Astrocyte (in vitro differentiated cells and primary cell): ENCODE measurements at regions not wholly inside any gene's neighbourhood (a gene's known extent, or its start where the extent isn't known, plus 50 kb on each side); places are given as distances from the start of the nearest gene placed in this dataset.

Source experiments
- DNase-seq: peaks from one replicate; pipeline ENCODE4 v3.0.0-alpha.2; 2010; ENCODE audit warnings: low read depth
- FAIRE-seq: peaks from 2 replicates; lab custom pipeline; 2011; peaks lifted over from hg19 to GRCh38; lab: Jason Lieb, UNC
- H2AFZ ChIP-seq: 2 replicates; pipeline ENCODE4 v1.6.0; 2012; ENCODE audit warnings: low read depth, low read length, inconsistent platforms
- H3K27ac ChIP-seq: 2 replicates; pipeline ENCODE4 v1.5.1; 2011; ENCODE audit warnings: low read depth, low read length, inconsistent platforms
- H3K27me3 ChIP-seq: 2 replicates; pipeline ENCODE4 v1.6.0; 2011; ENCODE audit warnings: low read length, inconsistent platforms; ENCODE audit not compliant: insufficient read depth
- H3K36me3 ChIP-seq: 2 replicates; pipeline ENCODE4 v1.5.1; 2011; ENCODE audit warnings: low read length, inconsistent platforms; ENCODE audit not compliant: insufficient read depth
- H3K4me1 ChIP-seq: 2 replicates; pipeline ENCODE4 v1.5.1; 2011; ENCODE audit warnings: low read length, inconsistent platforms; ENCODE audit not compliant: insufficient read depth
- H3K4me2 ChIP-seq: 2 replicates; pipeline ENCODE4 v1.6.0; 2012; ENCODE audit warnings: low read length, inconsistent platforms
- H3K4me3 ChIP-seq: 2 replicates; pipeline ENCODE4 v1.5.1; 2011; ENCODE audit warnings: low read depth, mild to moderate bottlenecking, low read length, inconsistent platforms; ENCODE audit not compliant: insufficient read depth
- H3K79me2 ChIP-seq: 2 replicates; pipeline ENCODE4 v1.6.0; 2012; ENCODE audit warnings: mild to moderate bottlenecking, low read length, inconsistent platforms; ENCODE audit not compliant: insufficient read depth
- H3K9ac ChIP-seq: 2 replicates; pipeline ENCODE4 v1.6.0; 2012; ENCODE audit warnings: mild to moderate bottlenecking, low read length, inconsistent platforms
- H3K9me3 ChIP-seq: 2 replicates; pipeline ENCODE4 v1.5.1; 2012; ENCODE audit warnings: low read depth, mild to moderate bottlenecking, low read length, inconsistent platforms; ENCODE audit not compliant: insufficient read depth
- H4K20me1 ChIP-seq: 2 replicates; pipeline ENCODE4 v1.6.0; 2012; ENCODE audit warnings: low read length, inconsistent platforms; ENCODE audit not compliant: insufficient read depth
- H3K27ac Mint-ChIP-seq: one replicate; pipeline ENCODE4 v1.8.0; 2021; ENCODE audit warnings: mild to moderate bottlenecking, mixed read lengths; ENCODE audit not compliant: unreplicated experiment
- H3K27me3 Mint-ChIP-seq: one replicate; pipeline ENCODE4 v1.8.0; 2021; ENCODE audit warnings: low read depth, mixed read lengths; ENCODE audit not compliant: unreplicated experiment
- H3K36me3 Mint-ChIP-seq: one replicate; pipeline ENCODE4 v1.8.0; 2021; ENCODE audit warnings: low read depth, mixed read lengths; ENCODE audit not compliant: unreplicated experiment
- H3K4me1 Mint-ChIP-seq: one replicate; pipeline ENCODE4 v1.8.0; 2021; ENCODE audit warnings: low read depth, mixed read lengths; ENCODE audit not compliant: unreplicated experiment
- H3K4me3 Mint-ChIP-seq: one replicate; pipeline ENCODE4 v1.8.0; 2021; ENCODE audit warnings: mild to moderate bottlenecking, moderate library complexity, mixed read lengths; ENCODE audit not compliant: unreplicated experiment
- H3K9me3 Mint-ChIP-seq: one replicate; pipeline ENCODE4 v1.8.0; 2021; ENCODE audit warnings: mild to moderate bottlenecking, mixed read lengths; ENCODE audit not compliant: unreplicated experiment
- EZH2 ChIP-seq: IDR thresholded peaks from 2 replicates; pipeline ENCODE4 v1.6.1; 2012; ENCODE audit warnings: mild to moderate bottlenecking, low read length, inconsistent platforms; ENCODE audit not compliant: insufficient read depth
- TF ChIP-seq, protein P1 (sequence below): IDR thresholded peaks from 2 replicates; pipeline ENCODE4 v1.5.1; 2011; ENCODE audit warnings: low read depth, mild to moderate bottlenecking, inconsistent platforms, low read length, moderate library complexity; ENCODE audit not compliant: insufficient read depth

DNA sequence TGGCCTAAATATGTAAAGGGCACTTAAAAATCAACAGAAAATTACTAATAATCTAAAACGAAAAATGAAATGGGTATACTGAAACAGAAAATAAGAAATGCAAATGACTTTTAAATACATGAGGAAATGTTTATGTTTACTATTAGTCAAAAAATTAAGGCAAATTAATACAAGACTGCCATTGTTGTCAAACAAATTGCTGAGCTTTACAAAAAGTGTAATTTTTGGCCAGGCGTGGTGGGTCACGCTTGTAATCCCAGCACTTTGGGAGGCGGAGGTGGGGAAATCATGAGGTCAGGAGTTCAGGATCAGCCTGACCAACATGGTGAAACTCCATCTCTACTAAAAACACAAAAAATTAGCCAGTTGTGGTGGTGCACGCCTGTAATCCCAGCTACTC lies 343.9 kb upstream of the SGO1 start:
- Histone ChIP-seq H3K27me3 (no peaks in the 10 kb centered on the region), H3K36me3 (no peaks in the 10 kb centered on the region), H3K9me3 (no peaks in the 10 kb centered on the region), H3K4me3 (no peak overlapping the region), H3K4me2 (no peak overlapping the region), H3K27ac (no peak overlapping the region), H3K4me1 (no peaks in the 10 kb centered on the region), H3K9ac (no peak overlapping the region), H4K20me1 (no peaks in the 10 kb centered on the region), H2AFZ (no peak overlapping the region), H3K79me2 (no peaks in the 10 kb centered on the region)
- DNase-seq: no peak
- Mint-ChIP-seq H3K9me3 (no peaks in the 10 kb centered on the region), H3K4me3 (no peak overlapping the region), H3K36me3 (no peaks in the 10 kb centered on the region), H3K27ac (no peak overlapping the region), H3K27me3 (no peaks in the 10 kb centered on the region), H3K4me1 (peaks cover 3% of the 10 kb centered on the region)
- TF ChIP-seq, protein P1, sequence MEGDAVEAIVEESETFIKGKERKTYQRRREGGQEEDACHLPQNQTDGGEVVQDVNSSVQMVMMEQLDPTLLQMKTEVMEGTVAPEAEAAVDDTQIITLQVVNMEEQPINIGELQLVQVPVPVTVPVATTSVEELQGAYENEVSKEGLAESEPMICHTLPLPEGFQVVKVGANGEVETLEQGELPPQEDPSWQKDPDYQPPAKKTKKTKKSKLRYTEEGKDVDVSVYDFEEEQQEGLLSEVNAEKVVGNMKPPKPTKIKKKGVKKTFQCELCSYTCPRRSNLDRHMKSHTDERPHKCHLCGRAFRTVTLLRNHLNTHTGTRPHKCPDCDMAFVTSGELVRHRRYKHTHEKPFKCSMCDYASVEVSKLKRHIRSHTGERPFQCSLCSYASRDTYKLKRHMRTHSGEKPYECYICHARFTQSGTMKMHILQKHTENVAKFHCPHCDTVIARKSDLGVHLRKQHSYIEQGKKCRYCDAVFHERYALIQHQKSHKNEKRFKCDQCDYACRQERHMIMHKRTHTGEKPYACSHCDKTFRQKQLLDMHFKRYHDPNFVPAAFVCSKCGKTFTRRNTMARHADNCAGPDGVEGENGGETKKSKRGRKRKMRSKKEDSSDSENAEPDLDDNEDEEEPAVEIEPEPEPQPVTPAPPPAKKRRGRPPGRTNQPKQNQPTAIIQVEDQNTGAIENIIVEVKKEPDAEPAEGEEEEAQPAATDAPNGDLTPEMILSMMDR: no peak
- no peak for TF ChIP-seq EZH2
- no peak for FAIRE-seq

DNA sequence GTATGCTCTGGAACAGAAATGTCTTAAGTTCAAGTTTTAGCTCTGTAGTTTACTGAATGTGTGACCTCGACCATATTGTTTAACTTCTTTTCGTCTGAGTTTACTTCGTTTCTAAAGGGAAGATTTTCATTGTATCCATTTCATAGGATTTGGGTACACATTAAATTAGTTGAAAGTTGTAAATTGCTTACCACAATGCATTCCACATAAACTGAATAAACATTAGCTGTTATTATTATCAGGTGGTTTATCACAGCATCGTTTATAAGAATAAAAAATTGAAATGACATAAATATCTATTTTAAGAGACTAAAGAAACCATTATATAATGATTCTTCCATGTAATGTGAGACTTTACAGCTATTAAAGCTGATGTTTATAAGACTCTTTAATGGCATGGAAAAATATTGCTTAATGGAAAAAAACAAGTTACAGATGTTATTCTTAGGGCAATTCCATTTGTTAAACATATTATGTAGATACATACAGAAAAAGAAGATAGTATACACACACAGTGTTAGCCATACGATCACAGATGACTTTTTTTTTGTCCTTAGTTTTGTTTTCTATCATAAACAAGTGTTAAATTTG lies 342.3 kb upstream of the SGO1 start:
- Histone ChIP-seq H3K4me1 (no peaks in the 10 kb centered on the region), H2AFZ (no peak overlapping the region), H3K4me2 (no peak overlapping the region), H3K27me3 (no peaks in the 10 kb centered on the region), H3K36me3 (no peaks in the 10 kb centered on the region), H3K79me2 (no peaks in the 10 kb centered on the region), H3K9ac (no peak overlapping the region), H3K4me3 (no peak overlapping the region), H3K9me3 (no peaks in the 10 kb centered on the region), H3K27ac (no peak overlapping the region), H4K20me1 (no peaks in the 10 kb centered on the region)
- H3K9me3 Mint-ChIP-seq: no peaks in the 10 kb centered on the region
- no peak overlapping the region for H3K4me3 Mint-ChIP-seq
- DNase-seq (no peak), FAIRE-seq (no peak)
- TF ChIP-seq EZH2: no peak
- TF ChIP-seq, protein P1: no peak
- no peaks in the 10 kb centered on the region for H3K27me3 Mint-ChIP-seq
- no peak overlapping the region for H3K27ac Mint-ChIP-seq
- H3K36me3 Mint-ChIP-seq: no peaks in the 10 kb centered on the region
- peaks cover 5% of the 10 kb centered on the region for H3K4me1 Mint-ChIP-seq

DNA sequence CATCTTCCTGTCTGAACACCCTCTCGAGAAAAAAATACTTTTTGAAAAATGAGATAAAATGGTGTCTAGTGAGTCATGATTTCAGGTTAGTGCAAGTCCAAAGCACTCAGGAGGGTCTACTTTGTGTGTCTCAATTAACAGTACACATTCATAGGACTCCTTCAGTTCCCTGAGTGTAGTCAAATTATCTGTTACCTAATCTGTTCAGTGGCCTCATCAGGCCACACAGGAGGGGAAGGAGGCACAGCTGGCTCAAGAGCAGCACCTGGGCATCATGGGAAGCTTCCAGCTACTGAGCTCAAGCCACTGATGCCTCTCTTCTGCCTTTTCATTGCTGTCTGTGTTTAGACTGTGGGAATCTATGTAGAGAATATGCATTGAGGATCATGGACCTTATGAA lies 341.4 kb upstream of the SGO1 start:
- H4K20me1 ChIP-seq: no peaks in the 10 kb centered on the region
- no peak overlapping the region for H2AFZ ChIP-seq
- no peak for DNase-seq

More for the DNA sequence above, 341.4 kb upstream of the SGO1 start:
- no peaks in the 10 kb centered on the region for H3K9me3 Mint-ChIP-seq
- Histone ChIP-seq H3K27me3 (no peaks in the 10 kb centered on the region), H3K4me3 (no peak overlapping the region), H3K9me3 (no peaks in the 10 kb centered on the region), H3K27ac (no peak overlapping the region), H3K9ac (no peak overlapping the region), H3K36me3 (no peaks in the 10 kb centered on the region), H3K79me2 (no peaks in the 10 kb centered on the region), H3K4me2 (no peak overlapping the region), H3K4me1 (no peaks in the 10 kb centered on the region)
- no peak overlapping the region for H3K4me3 Mint-ChIP-seq
- no peak for FAIRE-seq
- TF ChIP-seq, protein P1: no peak
- TF ChIP-seq EZH2: no peak
- H3K27ac Mint-ChIP-seq: no peak overlapping the region
- H3K4me1 Mint-ChIP-seq: peaks cover 5% of the 10 kb centered on the region
- H3K36me3 Mint-ChIP-seq: no peaks in the 10 kb centered on the region
- H3K27me3 Mint-ChIP-seq: no peaks in the 10 kb centered on the region
